HAP-1 (cell line): ENCODE measurements at regions not wholly inside any gene's neighbourhood (a gene's known extent, or its start where the extent isn't known, plus 50 kb on each side); places are given as distances from the start of the nearest gene placed in this dataset.
"Not testable (repeated sequence)": the region's sequence is repeated elsewhere in the genome, so short reads cannot be mapped to it uniquely, and the experiment has no call there.

ENCODE experiments used
- DNase-seq, 2 experiments: peaks; one replicate each; pipeline ENCODE4 v3.0.0-alpha.2; 2016 to 2020; ENCODE audit warnings: low spot score in 2 of 2
- H3K27me3 ChIP-seq: fragments of 250-450 bp; sonication (Bioruptor Pico); 2 replicates; pipeline ENCODE4 v1.5.1; 2020; ENCODE audit warnings: low read depth, mild to moderate bottlenecking, moderate library complexity
- H3K36me3 ChIP-seq: fragments of 250-450 bp; sonication (Bioruptor Pico); replicated peaks from 2 replicates; pipeline ENCODE4 v1.5.1; 2020; ENCODE audit warnings: mild to moderate bottlenecking
- H3K4me1 ChIP-seq: fragments of 250-450 bp; sonication (Bioruptor Pico); 2 replicates; pipeline ENCODE4 v1.5.1; 2020; ENCODE audit warnings: mild to moderate bottlenecking
- H3K4me3 ChIP-seq: fragments of 250-450 bp; sonication (Bioruptor Pico); 2 replicates; pipeline ENCODE4 v1.5.1; 2020; ENCODE audit warnings: mild to moderate bottlenecking, moderate library complexity
- H3K9me3 ChIP-seq: fragments of 250-450 bp; sonication (Bioruptor Pico); 2 replicates; pipeline ENCODE4 v1.5.1; 2020; ENCODE audit warnings: mild to moderate bottlenecking, moderate library complexity
- in situ Hi-C: fragments of 300-500 bp; cut with MboI; formaldehyde crosslinking; loops from 3 replicates; pipeline ENCODE4 v1.14.3; 2020; ENCODE audit warnings: low sequenced_read_pairs, inconsistent platforms, mixed read lengths

DNA sequence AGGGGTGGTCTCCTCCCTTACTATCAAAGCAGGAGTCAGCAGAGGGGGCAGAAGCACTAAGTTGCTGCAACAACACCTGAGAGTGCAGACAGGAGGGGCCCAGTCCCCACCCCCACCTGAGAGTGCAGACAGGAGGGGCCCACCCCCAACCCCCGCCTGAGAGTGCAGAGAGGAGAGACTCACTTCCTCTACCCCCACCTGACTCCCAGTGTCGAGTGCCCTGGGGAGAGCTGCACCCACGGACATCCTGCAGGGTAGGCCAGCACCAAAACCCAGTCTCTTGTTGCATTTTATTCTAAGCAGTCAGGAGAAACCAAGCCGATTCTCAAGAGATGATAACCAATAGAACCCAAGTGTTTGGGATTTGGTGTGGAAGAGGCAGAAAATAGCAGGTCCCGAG is 78.4 kb downstream of the NAPG start:
- Histone ChIP-seq H3K4me3 (no peak overlapping the region), H3K27me3 (no peaks in the 10 kb centered on the region), H3K36me3 (no peaks in the 10 kb centered on the region), H3K9me3 (no peaks in the 10 kb centered on the region), H3K4me1 (no peaks in the 10 kb centered on the region)
- in situ Hi-C loops = no loop called here
- no peak for DNase-seq

DNA sequence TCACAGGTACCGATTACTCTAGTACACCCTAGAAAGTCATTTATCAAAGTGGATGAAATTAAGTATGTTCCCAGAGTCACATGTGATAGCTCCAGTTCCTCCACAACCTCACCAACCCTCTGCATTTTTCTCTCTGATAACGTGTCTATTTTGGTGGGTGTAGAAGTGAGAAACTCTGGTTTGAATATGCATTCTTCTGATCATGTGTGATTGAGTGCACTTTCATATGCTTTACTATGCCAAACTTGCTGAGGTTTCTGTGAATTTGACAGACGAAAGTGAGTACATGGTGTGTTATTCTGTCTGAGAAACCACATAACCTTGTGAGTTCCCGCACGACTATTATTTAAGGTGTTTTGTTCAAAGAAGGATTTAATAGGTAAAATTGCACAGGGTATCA is 81.1 kb downstream of the NAPG start:
- H3K4me3 ChIP-seq, DNase-seq: not testable (repeated sequence)
- in situ Hi-C loops = loop anchor here (5.0 kb wide), 1 partner anchor 1620 kb away; no protein-coding TSS in a partner anchor

DNA sequence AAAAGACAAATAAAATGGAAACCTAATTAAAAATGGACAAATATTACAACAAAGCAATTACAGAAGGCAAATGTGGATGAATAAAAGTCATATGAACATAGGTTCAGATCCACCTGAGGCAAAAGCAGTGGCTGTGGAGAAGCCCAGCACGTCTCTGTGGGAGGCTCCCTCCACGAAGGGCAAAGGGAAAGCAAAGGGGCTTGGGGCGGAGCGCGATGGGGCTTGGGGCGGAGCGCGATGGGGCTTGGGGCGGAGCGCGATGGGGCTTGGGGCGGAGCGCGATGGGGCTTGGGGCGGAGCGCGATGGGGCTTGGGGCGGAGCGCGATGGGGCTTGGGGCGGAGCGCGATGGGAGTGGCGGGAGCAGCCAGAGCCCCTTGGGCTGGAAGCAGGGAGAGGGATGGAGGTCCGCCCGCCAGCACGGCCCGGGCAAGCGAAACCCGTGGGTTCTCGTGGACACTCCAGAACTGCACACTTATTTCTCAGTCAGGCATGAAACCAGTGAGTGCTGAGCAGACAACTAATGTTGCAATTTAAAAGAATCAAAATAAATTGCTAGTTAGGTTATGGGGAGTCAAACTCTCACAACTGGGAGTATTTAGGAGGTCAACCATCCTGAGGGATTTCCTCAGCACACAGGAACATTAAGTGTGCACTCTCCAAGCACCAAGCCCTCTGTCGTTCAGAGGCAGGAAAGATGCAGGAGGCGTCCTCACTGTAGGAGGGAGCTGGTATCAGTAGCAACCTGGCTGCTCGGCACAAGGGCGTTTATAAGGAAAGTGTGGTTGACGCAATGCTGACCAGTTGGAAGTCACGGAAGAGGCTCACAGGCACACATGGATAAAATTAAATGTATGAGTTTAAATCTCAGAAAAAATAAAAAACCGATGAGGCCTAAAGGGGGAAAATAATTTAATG is 81.8 kb downstream of the NAPG start:
- H3K9me3 ChIP-seq, H3K27me3 ChIP-seq, H3K4me1 ChIP-seq, DNase-seq, H3K36me3 ChIP-seq, H3K4me3 ChIP-seq: not testable (repeated sequence)
- in situ Hi-C loops = loop anchor here (5.0 kb wide), 1 partner anchor 1620 kb away; no protein-coding TSS in a partner anchor

More for the DNA sequence above, 81.1 kb downstream of the NAPG start:
- H3K36me3 ChIP-seq, H3K27me3 ChIP-seq, H3K9me3 ChIP-seq, H3K4me1 ChIP-seq: not testable (repeated sequence)

DNA sequence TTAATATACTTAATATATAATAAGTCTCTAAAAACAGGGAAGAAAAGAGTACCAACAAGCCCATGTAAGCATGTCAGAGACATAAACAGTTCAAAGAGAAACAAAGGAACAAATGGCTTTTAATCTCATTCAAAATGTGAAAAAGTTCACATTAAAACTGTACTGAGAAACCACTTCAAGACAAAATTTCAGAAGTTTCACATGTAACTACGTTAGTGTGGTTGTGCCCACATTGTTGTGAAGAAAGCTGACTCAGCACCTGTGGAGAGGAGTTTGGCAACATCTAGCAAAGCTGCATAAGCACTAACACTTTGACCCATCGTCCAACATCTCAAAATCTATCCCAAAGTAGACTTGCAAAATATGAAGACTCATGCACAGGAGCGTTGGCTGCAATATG is 82.6 kb downstream of the NAPG start:
- not testable (repeated sequence) for H3K4me1 ChIP-seq, H3K9me3 ChIP-seq, H3K4me3 ChIP-seq, H3K36me3 ChIP-seq, H3K27me3 ChIP-seq, DNase-seq
- in situ Hi-C loops = loop anchor here (5.0 kb wide), 1 partner anchor 1619 kb away; no protein-coding TSS in a partner anchor

DNA sequence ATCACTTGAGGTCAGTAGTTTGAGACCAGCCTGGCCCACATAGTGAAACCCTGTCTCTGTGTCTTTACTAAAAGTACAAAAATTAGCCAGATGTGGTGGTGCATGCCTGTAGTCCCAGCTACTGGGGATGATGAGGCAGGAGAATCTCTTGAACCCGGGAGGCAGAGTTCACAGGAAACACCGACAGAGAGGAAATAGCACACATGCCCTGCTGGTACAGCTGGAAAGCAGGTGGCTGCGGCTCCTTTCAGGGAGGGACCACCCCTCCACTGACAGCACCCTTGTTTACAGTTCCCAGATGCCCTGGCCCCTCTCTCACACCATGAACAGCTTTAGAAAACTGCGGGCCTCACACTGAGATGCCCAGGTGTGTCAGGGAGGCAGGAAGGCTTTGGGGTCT is 83.2 kb downstream of the NAPG start:
- H3K36me3 ChIP-seq, H3K27me3 ChIP-seq, H3K4me1 ChIP-seq, H3K4me3 ChIP-seq, H3K9me3 ChIP-seq, DNase-seq: not testable (repeated sequence)
- in situ Hi-C loops = loop anchor here (5.0 kb wide), 1 partner anchor 1618 kb away; no protein-coding TSS in a partner anchor

GRCh38 chr18:10613226-10613625 is 87.4 kb downstream of the NAPG start:
- H3K27me3 ChIP-seq, H3K4me3 ChIP-seq, H3K9me3 ChIP-seq, H3K4me1 ChIP-seq, in situ Hi-C loops, DNase-seq, H3K36me3 ChIP-seq: not testable (repeated sequence)

DNA sequence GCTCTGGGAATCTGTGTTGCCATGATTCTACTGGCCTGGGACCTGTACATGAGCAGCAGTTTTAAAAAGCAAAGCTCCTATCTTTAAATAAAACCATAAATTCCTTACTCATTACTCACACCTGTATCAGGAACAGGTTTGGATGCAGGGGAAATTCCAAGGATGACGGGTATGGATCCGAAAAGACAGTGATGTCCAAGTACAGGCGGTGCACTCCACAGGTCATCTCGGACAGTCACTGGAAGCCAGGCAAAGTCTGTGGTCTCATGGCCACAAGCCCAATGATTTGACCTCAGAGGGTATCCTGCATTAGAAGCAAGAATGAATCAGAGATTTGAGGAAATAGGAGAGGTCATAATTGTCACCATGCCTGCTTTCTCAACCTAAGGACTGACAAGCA is 90.9 kb downstream of the NAPG start:
- in situ Hi-C loops, DNase-seq, H3K9me3 ChIP-seq, H3K27me3 ChIP-seq, H3K4me3 ChIP-seq, H3K36me3 ChIP-seq, H3K4me1 ChIP-seq: not testable (repeated sequence)

DNA sequence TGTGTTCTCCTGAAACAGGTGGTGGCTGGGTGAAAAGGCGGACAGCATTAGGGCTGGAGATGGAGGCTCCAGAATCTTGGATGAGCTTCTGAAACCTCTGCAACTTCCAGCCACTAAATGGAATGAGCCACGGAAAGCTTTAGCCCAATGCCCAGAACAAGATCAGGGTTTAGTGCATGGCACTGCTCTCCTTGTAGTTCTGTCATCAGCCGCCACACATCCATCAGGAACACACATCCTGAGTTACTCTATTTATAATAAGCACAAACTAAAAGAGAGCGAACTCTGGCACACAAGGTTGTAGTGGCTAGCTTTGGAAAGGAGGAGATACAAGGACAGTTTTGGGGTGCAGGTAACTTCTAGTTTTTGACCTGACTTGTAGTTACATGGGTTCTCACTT is 93.0 kb downstream of the NAPG start:
- in situ Hi-C loops, H3K4me3 ChIP-seq, H3K4me1 ChIP-seq, DNase-seq, H3K9me3 ChIP-seq, H3K27me3 ChIP-seq, H3K36me3 ChIP-seq: not testable (repeated sequence)

- H3K9me3 ChIP-seq, H3K36me3 ChIP-seq, H3K27me3 ChIP-seq, DNase-seq, H3K4me1 ChIP-seq, in situ Hi-C loops, H3K4me3 ChIP-seq: not testable (repeated sequence)
Measured at GRCh38 chr18:10619280-10619679, 93.5 kb downstream of the NAPG start.

DNA sequence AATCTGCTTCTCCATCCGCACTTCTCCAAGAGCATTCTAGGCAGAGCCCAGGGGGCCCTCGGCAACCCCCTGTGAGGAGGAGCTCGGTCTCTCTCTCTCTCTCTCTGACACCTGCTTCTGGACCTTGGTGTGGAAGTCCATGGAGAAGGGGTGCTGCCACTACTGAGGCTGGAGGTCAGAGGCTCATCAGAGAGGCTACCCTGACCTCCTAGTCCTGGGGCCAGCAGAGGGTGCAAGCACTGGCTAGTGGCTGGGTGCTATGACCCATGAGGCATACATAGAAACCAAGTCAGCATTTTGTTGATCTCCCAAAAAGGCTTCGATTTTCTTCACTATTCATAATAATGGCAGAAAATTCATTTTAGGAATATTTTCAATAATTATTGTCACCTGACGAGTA is 94.0 kb downstream of the NAPG start:
- H3K36me3 ChIP-seq, DNase-seq, H3K27me3 ChIP-seq, H3K9me3 ChIP-seq, in situ Hi-C loops, H3K4me1 ChIP-seq, H3K4me3 ChIP-seq: not testable (repeated sequence)
